Small intestine (tissue), 7 donors: ENCODE measurements at regions not wholly inside any gene's neighbourhood (a gene's known extent, or its start where the extent isn't known, plus 50 kb on each side); places are given as distances from the start of the nearest gene placed in this dataset.

ENCODE experiments used
- DNase-seq, 2 donors: peaks; one replicate each; pipeline versions ENCODE4 v3.0.0 to v3.0.0-alpha.2; 2013
- FAIRE-seq: peaks from 2 replicates; lab custom pipeline; 2012; peaks lifted over from hg19 to GRCh38; lab: Jason Lieb, UNC
- H3K27ac ChIP-seq, 3 donors: one replicate each; pipeline ENCODE4 v1.5.1; 2013; ENCODE audit warnings: low read length in 2 of 3, mild to moderate bottlenecking in 2 of 3, control low read depth in 1 of 3, inconsistent platforms in 1 of 3, low read depth in 1 of 3, moderate library complexity in 1 of 3
- H3K27me3 ChIP-seq, 3 donors: one replicate each; pipeline ENCODE4 v1.6.1; 2013; ENCODE audit warnings: low read length in 3 of 3, inconsistent platforms in 1 of 3; ENCODE audit not compliant: control insufficient read depth in 3 of 3, insufficient read depth in 3 of 3
- H3K36me3 ChIP-seq, 3 donors: one replicate each; pipeline ENCODE4 v1.6.1; 2013; ENCODE audit warnings: low read length in 3 of 3, inconsistent platforms in 1 of 3, low read depth in 1 of 3, mild to moderate bottlenecking in 1 of 3, moderate library complexity in 1 of 3; ENCODE audit not compliant: control insufficient read depth in 3 of 3, insufficient read depth in 2 of 3
- H3K4me1 ChIP-seq, 3 donors: one replicate each; pipeline ENCODE4 v1.6.1; 2013; ENCODE audit warnings: low read length in 2 of 3, inconsistent platforms in 1 of 3, low read depth in 1 of 3, mild to moderate bottlenecking in 1 of 3, moderate library complexity in 1 of 3; ENCODE audit not compliant: control insufficient read depth in 3 of 3, insufficient read depth in 2 of 3
- H3K4me3 ChIP-seq, 3 donors: one replicate each; pipeline ENCODE4 v1.5.1; 2013; ENCODE audit warnings: low read length in 3 of 3, control low read depth in 1 of 3, inconsistent platforms in 1 of 3, low read depth in 1 of 3, mild to moderate bottlenecking in 1 of 3, moderate library complexity in 1 of 3
- H3K9me3 ChIP-seq, 2 donors: one replicate each; pipeline ENCODE4 v1.6.1; 2013; ENCODE audit warnings: low read depth in 1 of 2, low read length in 1 of 2; ENCODE audit not compliant: control insufficient read depth in 2 of 2, insufficient read depth in 1 of 2
- WGBS, 3 donors: extraction: QIAGEN DNeasy Blood & Tissue Kit; methylation state at CpG; one replicate each; pipeline ENCODE4 v1.1.7; 2013; 5-methylcytosine and 5-hydroxymethylcytosine counted together
- donor health status: healthy with polysubstance abuse.
- donor health status: control.
- donor health status: control.
- donor health status: Bipolar disorder and iron deficiency.
- donor health status: healthy.

DNA sequence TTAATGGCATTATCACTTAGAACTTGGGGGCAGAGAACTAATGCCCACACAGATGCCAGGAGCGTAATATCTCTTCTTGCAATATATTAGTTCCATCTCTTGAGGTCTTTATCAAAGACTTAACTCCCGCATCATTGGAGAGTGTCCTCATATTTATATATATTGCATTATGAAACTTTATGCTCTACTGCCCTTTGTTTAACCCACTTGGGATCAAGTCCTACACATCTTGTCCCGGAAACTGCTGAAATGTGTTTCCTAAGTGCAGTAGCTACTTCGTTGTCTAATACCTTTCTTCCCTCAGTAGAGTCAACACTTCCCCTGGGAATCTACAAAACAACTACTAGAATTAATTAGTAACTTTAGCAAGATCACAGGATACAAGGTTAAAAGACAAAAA is 1029.2 kb downstream of the OTOL1 start:
- Histone ChIP-seq H3K27ac (no peak overlapping the region), H3K4me3 (no peak overlapping the region), H3K9me3 (no peaks in the 10 kb centered on the region), H3K27me3 (no peaks in the 10 kb centered on the region), H3K36me3 (no peaks in the 10 kb centered on the region), H3K4me1 (no peaks in the 10 kb centered on the region)
- FAIRE-seq, result no peak
- 66 to 71% (median 68%) methylated on average over 4 of the region's 4 CpGs for WGBS, 3 donors
- DNase-seq, result no peak

DNA sequence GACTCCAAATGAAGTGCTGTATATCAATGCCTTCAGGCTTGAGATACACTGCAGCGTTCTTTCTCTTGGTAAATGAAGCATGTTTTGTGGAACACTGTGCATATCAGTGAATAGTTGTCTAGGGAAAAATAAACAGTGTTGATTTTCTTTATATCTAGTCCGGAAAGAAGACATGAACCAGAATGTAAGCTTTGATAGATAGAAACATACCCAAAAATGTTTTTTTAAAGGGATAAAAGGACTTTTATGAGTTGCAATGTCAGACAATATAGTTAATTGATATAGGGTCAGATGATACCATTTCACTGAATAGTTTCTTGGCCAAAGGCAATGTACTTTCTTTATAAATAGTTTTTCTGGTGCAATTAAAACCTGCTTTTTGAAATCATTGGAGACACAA is 1037.8 kb downstream of the OTOL1 start:
- DNase-seq (no peak), FAIRE-seq (no peak)
- H3K4me1 ChIP-seq, result no peaks in the 10 kb centered on the region
- H3K36me3 ChIP-seq, result no peaks in the 10 kb centered on the region
- H3K27ac ChIP-seq, result no peak overlapping the region
- H3K27me3 ChIP-seq, result no peaks in the 10 kb centered on the region
- H3K9me3 ChIP-seq, result no peaks in the 10 kb centered on the region
- no peak overlapping the region for H3K4me3 ChIP-seq
- WGBS, 3 donors, result 59 to 68% (median 64%) methylated on average over 2 of the region's 2 CpGs

DNA sequence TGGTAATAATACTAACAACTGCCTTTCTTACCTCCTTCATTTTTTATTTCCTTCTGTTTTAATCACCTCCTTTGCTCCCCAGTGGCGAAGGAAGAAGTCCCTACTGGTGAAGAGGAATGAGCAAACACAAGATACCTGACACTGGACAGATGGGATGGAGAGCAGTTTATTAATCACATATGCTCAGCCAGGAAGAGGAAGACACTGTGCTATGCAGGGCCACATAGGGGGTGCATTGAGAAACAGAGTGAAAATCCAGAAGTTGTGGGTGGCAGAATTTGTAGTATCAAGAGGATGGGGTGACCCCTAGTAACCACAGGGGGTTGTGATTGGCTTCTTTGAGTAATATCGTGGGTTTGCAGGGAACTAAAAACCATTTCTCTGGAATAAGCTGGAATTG is 1041.9 kb downstream of the OTOL1 start:
- 51 to 65% (median 55%) methylated on average over 2 of the region's 2 CpGs for WGBS, 3 donors
- Histone ChIP-seq H3K36me3 (no peaks in the 10 kb centered on the region), H3K27ac (no peak overlapping the region), H3K9me3 (no peaks in the 10 kb centered on the region), H3K4me3 (no peak overlapping the region), H3K4me1 (no peaks in the 10 kb centered on the region), H3K27me3 (no peaks in the 10 kb centered on the region)
- DNase-seq (no peak), FAIRE-seq (no peak)

DNA sequence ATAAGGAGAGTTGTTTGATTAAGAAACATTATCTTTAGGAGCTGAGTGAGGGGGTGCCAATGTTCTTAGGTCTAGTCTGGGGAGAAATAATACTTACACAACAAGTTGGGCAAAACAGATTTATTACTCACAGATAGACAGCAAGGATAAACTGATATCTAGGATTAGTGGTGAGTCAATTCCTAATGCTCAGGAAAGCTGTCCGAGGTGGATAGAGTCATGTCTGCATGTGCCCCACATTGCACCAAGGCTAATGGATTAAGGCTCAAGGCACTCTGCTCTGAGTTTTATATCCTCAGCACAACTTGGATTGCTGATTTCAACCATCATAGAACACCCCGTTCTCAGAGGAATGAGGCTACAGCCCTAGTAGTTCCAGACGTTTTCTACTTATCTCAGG is 1042.3 kb downstream of the OTOL1 start:
- DNase-seq (no peak), FAIRE-seq (no peak)
- WGBS, 3 donors, result 53 to 75% (median 58%) methylated on average over 3 of the region's 3 CpGs
- H3K27ac ChIP-seq, result no peak overlapping the region
- no peak overlapping the region for H3K4me3 ChIP-seq
- H3K36me3 ChIP-seq, result no peaks in the 10 kb centered on the region
- no peaks in the 10 kb centered on the region for H3K27me3 ChIP-seq
- no peaks in the 10 kb centered on the region for H3K4me1 ChIP-seq
- H3K9me3 ChIP-seq, result no peaks in the 10 kb centered on the region

DNA sequence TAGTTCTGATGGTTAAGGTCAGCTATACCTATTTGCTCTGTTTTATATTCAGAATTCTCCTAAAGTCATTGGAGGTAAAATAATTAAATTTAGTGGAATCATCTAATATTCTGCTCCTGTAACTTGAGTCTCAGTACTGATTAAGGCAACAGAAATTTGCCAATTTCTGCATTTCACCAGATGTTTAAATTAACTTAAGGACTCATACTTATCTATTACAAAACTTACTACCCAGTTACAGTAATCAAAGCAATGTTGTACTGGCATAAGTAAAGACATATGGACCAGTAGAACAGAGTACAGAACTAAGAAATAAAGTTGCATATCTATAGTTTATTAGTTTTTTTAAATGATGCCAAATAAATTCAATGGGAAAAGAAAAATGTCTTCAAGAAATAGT is 1043.8 kb downstream of the OTOL1 start:
- Histone ChIP-seq H3K4me3 (no peak overlapping the region), H3K9me3 (no peaks in the 10 kb centered on the region), H3K27me3 (no peaks in the 10 kb centered on the region), H3K36me3 (no peaks in the 10 kb centered on the region), H3K27ac (no peak overlapping the region), H3K4me1 (no peaks in the 10 kb centered on the region)
- no peak for FAIRE-seq
- no peak for DNase-seq

DNA sequence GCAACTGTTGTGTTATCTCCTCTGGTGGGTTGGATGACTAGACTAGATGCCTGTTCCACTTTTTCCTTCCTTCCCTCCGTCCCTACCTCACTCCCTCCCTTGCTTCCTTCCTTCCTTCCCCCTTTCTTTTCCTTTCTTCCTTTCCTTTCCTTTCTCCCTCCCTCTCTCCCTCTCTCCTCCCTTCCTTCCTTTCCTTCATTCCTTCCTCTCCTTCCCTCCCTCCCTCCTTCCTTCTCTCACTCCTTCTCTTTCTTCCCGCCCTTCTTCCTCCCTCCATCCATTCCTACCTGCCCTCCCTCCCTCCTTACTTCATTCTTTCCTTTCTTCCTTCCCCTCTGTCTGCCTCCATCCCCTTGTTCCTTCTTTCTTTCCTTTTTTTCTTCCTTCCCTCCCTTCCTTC is 1045.3 kb downstream of the OTOL1 start:
- H3K4me3 ChIP-seq, result no peak overlapping the region
- DNase-seq, result no peak
- H3K9me3 ChIP-seq, result no peaks in the 10 kb centered on the region
- no peaks in the 10 kb centered on the region for H3K4me1 ChIP-seq
- H3K27ac ChIP-seq, result no peak overlapping the region
- WGBS, 3 donors, result 55 to 70% (median 66%) methylated on average over 2 of the region's 2 CpGs
- FAIRE-seq, result no peak
- H3K27me3 ChIP-seq, result no peaks in the 10 kb centered on the region
- no peaks in the 10 kb centered on the region for H3K36me3 ChIP-seq

DNA sequence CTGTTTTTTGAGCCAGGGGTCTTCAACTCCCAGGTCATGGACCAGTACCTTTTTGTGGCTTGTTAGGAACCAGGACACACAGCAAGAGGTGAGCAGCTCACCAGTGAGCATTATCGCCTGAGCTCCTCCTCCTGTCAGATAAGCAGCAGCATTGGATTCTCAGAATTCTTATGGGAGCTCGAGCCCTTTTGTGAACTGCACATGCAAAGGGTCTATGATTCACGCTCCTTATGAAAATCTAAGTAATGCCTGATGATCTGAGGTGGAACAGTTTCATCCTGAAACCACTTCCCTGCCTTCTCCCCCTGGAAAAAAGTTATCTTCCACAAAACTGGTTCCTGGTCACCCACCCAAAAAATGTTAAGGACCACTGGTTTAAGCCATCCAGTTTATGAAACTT is 1047.6 kb downstream of the OTOL1 start:
- H3K27ac ChIP-seq, result no peak overlapping the region
- no peak for DNase-seq
- H3K4me3 ChIP-seq, result no peak overlapping the region
- no peak for FAIRE-seq
- WGBS, 3 donors, result 29 to 66% (median 40%) methylated on average over 3 of the region's 3 CpGs
- no peaks in the 10 kb centered on the region for H3K36me3 ChIP-seq
- H3K9me3 ChIP-seq, result no peaks in the 10 kb centered on the region
- no peaks in the 10 kb centered on the region for H3K4me1 ChIP-seq
- H3K27me3 ChIP-seq, result no peaks in the 10 kb centered on the region

DNA sequence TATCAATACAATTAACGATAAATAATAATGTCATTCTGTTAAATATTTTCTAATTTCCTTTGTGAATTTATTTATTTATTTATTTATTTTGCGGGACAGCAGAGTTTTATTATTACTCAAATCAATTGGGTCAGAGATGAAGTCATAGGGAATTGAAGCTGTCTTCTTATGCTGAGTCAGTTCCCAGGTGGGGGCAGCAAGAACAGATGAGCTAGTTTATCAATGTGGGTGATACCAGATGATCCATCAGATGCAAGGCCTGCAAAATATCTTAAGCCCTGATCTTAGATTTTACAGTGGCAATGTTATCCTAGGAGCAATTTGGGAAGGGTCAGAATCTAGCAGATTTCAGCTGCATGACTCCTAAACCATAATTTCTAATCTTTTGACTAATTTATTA is 1050.3 kb downstream of the OTOL1 start:
- no peak for DNase-seq
- Histone ChIP-seq H3K4me1 (no peaks in the 10 kb centered on the region), H3K4me3 (no peak overlapping the region), H3K36me3 (no peaks in the 10 kb centered on the region), H3K27me3 (no peaks in the 10 kb centered on the region), H3K9me3 (no peaks in the 10 kb centered on the region), H3K27ac (no peak overlapping the region)
- no peak for FAIRE-seq
- WGBS, 3 donors, result 81 to 88% (median 87%) methylated on average over 2 of the region's 2 CpGs

DNA sequence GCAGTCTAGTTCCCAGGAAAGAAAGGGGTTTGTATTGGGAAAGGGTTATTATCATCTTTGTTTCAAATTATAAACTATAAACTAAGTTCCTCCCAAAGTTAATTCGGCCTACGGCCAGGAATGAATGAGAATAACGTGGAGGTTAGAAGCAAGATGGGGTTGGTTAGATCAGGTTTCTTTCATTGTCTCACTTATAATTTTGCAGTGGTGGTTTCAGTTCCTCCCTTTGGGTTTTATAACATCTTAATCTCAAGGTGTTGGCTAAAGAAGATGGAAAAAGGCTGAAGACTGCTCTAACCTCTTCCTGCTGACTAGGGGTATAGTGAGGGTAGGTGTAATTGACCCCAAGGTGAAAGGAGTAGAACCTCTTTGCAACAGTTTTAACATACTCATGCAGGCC is 1050.7 kb downstream of the OTOL1 start:
- Histone ChIP-seq H3K9me3 (no peaks in the 10 kb centered on the region), H3K4me1 (no peaks in the 10 kb centered on the region), H3K4me3 (no peak overlapping the region), H3K27me3 (no peaks in the 10 kb centered on the region), H3K36me3 (no peaks in the 10 kb centered on the region), H3K27ac (no peak overlapping the region)
- DNase-seq (no peak), FAIRE-seq (no peak)
- WGBS, 3 donors, result 84 to 93% (median 86%) methylated on average over 3 of the region's 3 CpGs
